ENCODE measurements at regions not wholly inside any gene's neighbourhood (a gene's known extent, or its start where the extent isn't known, plus 50 kb on each side); places are given as distances from the start of the nearest gene placed in this dataset.
"Not testable (repeated sequence)": the region's sequence is repeated elsewhere in the genome, so short reads cannot be mapped to it uniquely, and the experiment has no call there.

GRCh38 chr2:64899876-64900275 lies 89.3 kb upstream of the SLC1A4 start:
- not testable (repeated sequence) for H3K27ac ChIP-seq (ENCODE audit: low read depth); H3K36me3 ChIP-seq (ENCODE audit: insufficient read depth); H3K4me3 ChIP-seq (ENCODE audit: low read depth, low read length); DNase-seq (ENCODE audit: extremely low spot score); H3K4me1 ChIP-seq (ENCODE audit: insufficient read depth)
- WGBS = 89% methylated on average over 6 of the region's 6 CpGs

- Histone ChIP-seq H3K4me1 (ENCODE audit: insufficient read depth) (peaks cover 2% of the 10 kb centered on the region), H3K36me3 (ENCODE audit: insufficient read depth) (no peaks in the 10 kb centered on the region), H3K27ac (ENCODE audit: low read depth) (no peak overlapping the region), H3K4me3 (ENCODE audit: low read depth, low read length) (no peak overlapping the region)
- WGBS = 52% methylated on average over 11 of the region's 11 CpGs
- no peak for DNase-seq (ENCODE audit: extremely low spot score)
These were observed 84.5 kb upstream of the SLC1A4 start for GRCh38 chr2:64904413-64905329.

GRCh38 chr2:64905338-64906024 lies 83.7 kb upstream of the SLC1A4 start:
- DNase-seq (ENCODE audit: extremely low spot score) = no peak

GRCh38 chr2:64906853-64907536 lies 82.2 kb upstream of the SLC1A4 start:
- Histone ChIP-seq H3K4me1 (ENCODE audit: insufficient read depth) (peaks cover 2% of the 10 kb centered on the region), H3K36me3 (ENCODE audit: insufficient read depth) (no peaks in the 10 kb centered on the region), H3K4me3 (ENCODE audit: low read depth, low read length) (no peak overlapping the region), H3K27ac (ENCODE audit: low read depth) (no peak overlapping the region)
- 89% methylated on average over 6 of the region's 6 CpGs for WGBS
- no peak for DNase-seq (ENCODE audit: extremely low spot score)

More at GRCh38 chr2:64905338-64906024, 83.7 kb upstream of the SLC1A4 start:
- H3K4me1 ChIP-seq (ENCODE audit: insufficient read depth) = peaks cover 2% of the 10 kb centered on the region
- H3K4me3 ChIP-seq (ENCODE audit: low read depth, low read length) = no peak overlapping the region
- H3K27ac ChIP-seq (ENCODE audit: low read depth) = no peak overlapping the region
- no peaks in the 10 kb centered on the region for H3K36me3 ChIP-seq (ENCODE audit: insufficient read depth)
- 70% methylated on average over 8 of the region's 8 CpGs for WGBS

- H3K4me1 ChIP-seq (ENCODE audit: insufficient read depth) = peaks cover 2% of the 10 kb centered on the region
- DNase-seq (ENCODE audit: extremely low spot score) = no peak
- H3K36me3 ChIP-seq (ENCODE audit: insufficient read depth) = no peaks in the 10 kb centered on the region
- no peak overlapping the region for H3K4me3 ChIP-seq (ENCODE audit: low read depth, low read length)
- WGBS = 94% methylated on average over 2 of the region's 2 CpGs
- H3K27ac ChIP-seq (ENCODE audit: low read depth) = no peak overlapping the region
These were observed 80.8 kb upstream of the SLC1A4 start for GRCh38 chr2:64908406-64908805.

GRCh38 chr2:64910523-64910922 lies 78.7 kb upstream of the SLC1A4 start:
- Histone ChIP-seq H3K36me3 (ENCODE audit: insufficient read depth) (no peaks in the 10 kb centered on the region), H3K27ac (ENCODE audit: low read depth) (no peak overlapping the region), H3K4me1 (ENCODE audit: insufficient read depth) (no peaks in the 10 kb centered on the region), H3K4me3 (ENCODE audit: low read depth, low read length) (no peak overlapping the region)
- 95% methylated on average over 4 of the region's 4 CpGs for WGBS
- no peak for DNase-seq (ENCODE audit: extremely low spot score)

- Histone ChIP-seq H3K4me3 (ENCODE audit: low read depth, low read length) (no peak overlapping the region), H3K27ac (ENCODE audit: low read depth) (no peak overlapping the region), H3K36me3 (ENCODE audit: insufficient read depth) (no peaks in the 10 kb centered on the region), H3K4me1 (ENCODE audit: insufficient read depth) (no peaks in the 10 kb centered on the region)
- 56% methylated on average over 1 of the region's 1 CpG for WGBS
- DNase-seq (ENCODE audit: extremely low spot score) = no peak
These were observed 78.2 kb upstream of the SLC1A4 start for GRCh38 chr2:64910972-64911433.

- no peaks in the 10 kb centered on the region for H3K4me1 ChIP-seq (ENCODE audit: insufficient read depth)
- no peak overlapping the region for H3K27ac ChIP-seq (ENCODE audit: low read depth)
- no peaks in the 10 kb centered on the region for H3K36me3 ChIP-seq (ENCODE audit: insufficient read depth)
- H3K4me3 ChIP-seq (ENCODE audit: low read depth, low read length) = no peak overlapping the region
- no peak for DNase-seq (ENCODE audit: extremely low spot score)
- 76% methylated on average over 5 of the region's 5 CpGs for WGBS
These were observed 75.8 kb upstream of the SLC1A4 start for GRCh38 chr2:64913357-64913869.

GRCh38 chr2:64914247-64914646 lies 75.0 kb upstream of the SLC1A4 start:
- H3K4me3 ChIP-seq (ENCODE audit: low read depth, low read length) = no peak overlapping the region
- no peaks in the 10 kb centered on the region for H3K4me1 ChIP-seq (ENCODE audit: insufficient read depth)
- H3K27ac ChIP-seq (ENCODE audit: low read depth) = no peak overlapping the region
- DNase-seq (ENCODE audit: extremely low spot score) = no peak
- WGBS = 89% methylated on average over 9 of the region's 9 CpGs
- H3K36me3 ChIP-seq (ENCODE audit: insufficient read depth) = no peaks in the 10 kb centered on the region

- H3K4me1 ChIP-seq (ENCODE audit: insufficient read depth) = no peaks in the 10 kb centered on the region
- WGBS = 58% methylated on average over 7 of the region's 7 CpGs
- no peak for DNase-seq (ENCODE audit: extremely low spot score)
- no peak overlapping the region for H3K4me3 ChIP-seq (ENCODE audit: low read depth, low read length)
- no peaks in the 10 kb centered on the region for H3K36me3 ChIP-seq (ENCODE audit: insufficient read depth)
- no peak overlapping the region for H3K27ac ChIP-seq (ENCODE audit: low read depth)
These were observed 74.3 kb upstream of the SLC1A4 start for GRCh38 chr2:64914735-64915509.

- no peak overlapping the region for H3K27ac ChIP-seq (ENCODE audit: low read depth)
- H3K4me1 ChIP-seq (ENCODE audit: insufficient read depth) = no peaks in the 10 kb centered on the region
- 24% methylated on average over 3 of the region's 3 CpGs for WGBS
- no peaks in the 10 kb centered on the region for H3K36me3 ChIP-seq (ENCODE audit: insufficient read depth)
- DNase-seq (ENCODE audit: extremely low spot score) = no peak
- no peak overlapping the region for H3K4me3 ChIP-seq (ENCODE audit: low read depth, low read length)
These were observed 73.7 kb upstream of the SLC1A4 start for GRCh38 chr2:64915510-64915900.

GRCh38 chr2:64918220-64918886 lies 70.8 kb upstream of the SLC1A4 start:
- Histone ChIP-seq H3K36me3 (ENCODE audit: insufficient read depth) (no peaks in the 10 kb centered on the region), H3K4me1 (ENCODE audit: insufficient read depth) (no peaks in the 10 kb centered on the region), H3K27ac (ENCODE audit: low read depth) (no peak overlapping the region), H3K4me3 (ENCODE audit: low read depth, low read length) (no peak overlapping the region)
- 90% methylated on average over 8 of the region's 8 CpGs for WGBS
- DNase-seq (ENCODE audit: extremely low spot score) = no peak
